H1 (cell line): ENCODE measurements at regions not wholly inside any gene's neighbourhood (a gene's known extent, or its start where the extent isn't known, plus 50 kb on each side); places are given as distances from the start of the nearest gene placed in this dataset.
"Not testable (repeated sequence)": the region's sequence is repeated elsewhere in the genome, so short reads cannot be mapped to it uniquely, and the experiment has no call there.

Experiments
- CHD2 ChIP-seq: IDR thresholded peaks from 2 replicates; pipeline ENCODE4 v1.6.1; 2012; ENCODE audit warnings: low read length, improper control_type of control experiment
- CTCF ChIP-seq, 3 experiments: IDR thresholded peaks; 1 replicate in 2 of 3; 2 replicates in 1 of 3; pipeline versions ENCODE4 v1.5.1 to v1.6.1; 2011; ENCODE audit warnings: low read length in 3 of 3, mild to moderate bottlenecking in 3 of 3, inconsistent platforms in 2 of 3, low read depth in 1 of 3, moderate library complexity in 1 of 3; ENCODE audit not compliant: insufficient read depth in 1 of 3; ENCODE audit errors: control extremely low read depth in 1 of 3
- EGR1 ChIP-seq: IDR thresholded peaks from 2 replicates; pipeline ENCODE4 v1.6.1; 2011; ENCODE audit warnings: low read depth, low read length, borderline replicate concordance
- EP300 ChIP-seq, 2 experiments: IDR thresholded peaks; 1 replicate in 1 of 2; 2 replicates in 1 of 2; pipeline ENCODE4 v1.6.1; 2011 to 2012; ENCODE audit warnings: low read depth in 2 of 2, low read length in 2 of 2, mild to moderate bottlenecking in 2 of 2, borderline replicate concordance in 1 of 2, inconsistent platforms in 1 of 2, moderate library complexity in 1 of 2
- EZH2 ChIP-seq: fragments of 200-600 bp; sonication (generic); IDR thresholded peaks from 2 replicates; pipeline ENCODE4 v1.7.1; 2012; ENCODE audit warnings: low read depth, mild to moderate bottlenecking, moderate library complexity, low read length, inconsistent platforms; ENCODE audit not compliant: severe bottlenecking
- JUN ChIP-seq: IDR thresholded peaks from 2 replicates; pipeline ENCODE4 v1.6.1; 2011; ENCODE audit warnings: low read depth, mild to moderate bottlenecking, improper control_type of control experiment, low read length
- POLR2A ChIP-seq, 2 experiments: IDR thresholded peaks; 1 replicate in 1 of 2; 2 replicates in 1 of 2; pipeline ENCODE4 v1.6.1; 2011; ENCODE audit warnings: low read depth in 2 of 2, low read length in 2 of 2, mild to moderate bottlenecking in 2 of 2; ENCODE audit errors: control extremely low read depth in 1 of 2
- POLR2AphosphoS5 ChIP-seq: IDR thresholded peaks from 2 replicates; pipeline ENCODE4 v1.6.1; 2011; ENCODE audit warnings: low read depth, low read length
- RFX5 ChIP-seq: IDR thresholded peaks from 2 replicates; pipeline ENCODE4 v1.6.1; 2011; ENCODE audit warnings: low read depth, low read length, improper control_type of control experiment, borderline replicate concordance
- SIN3A ChIP-seq, 2 experiments: IDR thresholded peaks in 1 of 2; conservative IDR thresholded peaks in 1 of 2; 2 replicates each; pipeline ENCODE4 v1.6.1; 2011 to 2012; ENCODE audit warnings: low read length in 2 of 2, improper control_type of control experiment in 1 of 2, low read depth in 1 of 2, mild to moderate bottlenecking in 1 of 2
- ZNF274 ChIP-seq: IDR thresholded peaks from 2 replicates; pipeline ENCODE4 v1.7.0; 2012; ENCODE audit warnings: low read length, borderline replicate concordance; ENCODE audit errors: extremely low read depth
- TF ChIP-seq, protein P1 (sequence below): IDR thresholded peaks from 2 replicates; pipeline ENCODE4 v1.6.1; 2011; ENCODE audit warnings: low read length, improper control_type of control experiment

- not testable (repeated sequence) for TF ChIP-seq CTCF (IDR thresholded peaks at IDR 0.05; ENCODE audit: control extremely low read depth in 1 of 3, insufficient read depth in 1 of 3, low read depth in 1 of 3, low read length in 3 of 3); JUN; POLR2AphosphoS5; EZH2; SIN3A (conservative IDR thresholded peaks at IDR 0.05 in 1 of 2, IDR thresholded peaks at IDR 0.05 in 1 of 2; ENCODE audit: low read depth in 1 of 2, low read length in 2 of 2); EP300 (IDR thresholded peaks at IDR 0.05; ENCODE audit: borderline replicate concordance in 1 of 2, low read depth in 2 of 2, low read length in 2 of 2); RFX5; POLR2A (IDR thresholded peaks at IDR 0.05; ENCODE audit: control extremely low read depth in 1 of 2, low read depth in 2 of 2, low read length in 2 of 2); ZNF274; EGR1; CHD2
- TF ChIP-seq, protein P1, sequence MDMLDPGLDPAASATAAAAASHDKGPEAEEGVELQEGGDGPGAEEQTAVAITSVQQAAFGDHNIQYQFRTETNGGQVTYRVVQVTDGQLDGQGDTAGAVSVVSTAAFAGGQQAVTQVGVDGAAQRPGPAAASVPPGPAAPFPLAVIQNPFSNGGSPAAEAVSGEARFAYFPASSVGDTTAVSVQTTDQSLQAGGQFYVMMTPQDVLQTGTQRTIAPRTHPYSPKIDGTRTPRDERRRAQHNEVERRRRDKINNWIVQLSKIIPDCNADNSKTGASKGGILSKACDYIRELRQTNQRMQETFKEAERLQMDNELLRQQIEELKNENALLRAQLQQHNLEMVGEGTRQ = not testable (repeated sequence)
Measured at GRCh38 chr1:148279002-148279542, 127.0 kb upstream of the NBPF11 start.
